VCaP (cell line): ENCODE measurements at regions not wholly inside any gene's neighbourhood (a gene's known extent, or its start where the extent isn't known, plus 50 kb on each side); places are given as distances from the start of the nearest gene placed in this dataset.

Experiments used
- H3K27ac ChIP-seq: fragments of 450-650 bp; 2 replicates; pipeline ENCODE4 v1.5.1; 2017
- TF ChIP-seq, protein P1 (sequence below): fragments of 450-650 bp; conservative IDR thresholded peaks from 2 replicates; pipeline ENCODE4 v1.5.1; 2017; ENCODE audit warnings: mild to moderate bottlenecking, moderate library complexity

DNA sequence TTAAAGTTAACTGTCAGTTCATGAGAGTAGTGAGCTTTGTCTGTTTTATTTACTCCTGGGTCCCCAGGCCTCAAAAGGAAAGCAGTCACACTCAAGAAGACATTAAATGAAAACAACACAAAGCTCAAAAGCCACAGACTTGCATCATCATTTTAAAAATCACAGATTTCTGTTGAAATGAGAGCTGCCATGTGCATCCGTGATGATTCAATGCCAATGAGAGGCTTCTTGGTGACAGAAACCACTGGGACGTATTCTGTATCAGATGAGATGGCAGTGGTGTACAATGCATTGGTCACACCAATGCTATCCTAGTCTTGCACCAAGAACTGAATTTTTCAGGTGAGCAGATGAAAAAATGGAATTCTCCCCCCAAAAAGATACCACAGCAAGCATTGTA, 204.8 kb downstream of the ANAPC1 start:
- TF ChIP-seq, protein P1, sequence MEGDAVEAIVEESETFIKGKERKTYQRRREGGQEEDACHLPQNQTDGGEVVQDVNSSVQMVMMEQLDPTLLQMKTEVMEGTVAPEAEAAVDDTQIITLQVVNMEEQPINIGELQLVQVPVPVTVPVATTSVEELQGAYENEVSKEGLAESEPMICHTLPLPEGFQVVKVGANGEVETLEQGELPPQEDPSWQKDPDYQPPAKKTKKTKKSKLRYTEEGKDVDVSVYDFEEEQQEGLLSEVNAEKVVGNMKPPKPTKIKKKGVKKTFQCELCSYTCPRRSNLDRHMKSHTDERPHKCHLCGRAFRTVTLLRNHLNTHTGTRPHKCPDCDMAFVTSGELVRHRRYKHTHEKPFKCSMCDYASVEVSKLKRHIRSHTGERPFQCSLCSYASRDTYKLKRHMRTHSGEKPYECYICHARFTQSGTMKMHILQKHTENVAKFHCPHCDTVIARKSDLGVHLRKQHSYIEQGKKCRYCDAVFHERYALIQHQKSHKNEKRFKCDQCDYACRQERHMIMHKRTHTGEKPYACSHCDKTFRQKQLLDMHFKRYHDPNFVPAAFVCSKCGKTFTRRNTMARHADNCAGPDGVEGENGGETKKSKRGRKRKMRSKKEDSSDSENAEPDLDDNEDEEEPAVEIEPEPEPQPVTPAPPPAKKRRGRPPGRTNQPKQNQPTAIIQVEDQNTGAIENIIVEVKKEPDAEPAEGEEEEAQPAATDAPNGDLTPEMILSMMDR: no peak
- H3K27ac ChIP-seq: no peak overlapping the region

DNA sequence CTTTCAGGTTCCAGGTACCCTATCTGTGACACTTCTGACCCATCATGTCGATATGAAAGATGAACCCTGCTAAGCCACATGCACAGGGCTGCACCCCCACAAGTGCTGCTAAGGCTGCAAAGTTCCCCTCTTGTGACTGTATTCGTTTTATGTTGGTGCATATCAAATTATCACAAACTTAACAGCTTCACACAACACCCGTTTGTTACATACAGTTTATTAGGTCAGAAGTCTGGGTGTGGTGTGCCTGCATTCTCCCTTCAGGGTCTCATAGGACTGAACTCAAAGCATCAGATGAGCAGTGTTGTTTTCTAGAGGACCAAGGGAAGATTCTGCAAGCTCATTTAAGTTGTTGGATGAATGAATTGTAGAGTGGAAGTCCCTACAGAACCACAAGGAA, 199.4 kb downstream of the ANAPC1 start:
- peak overlapping the region; percentile 92 for H3K27ac ChIP-seq
- TF ChIP-seq, protein P1: no peak

DNA sequence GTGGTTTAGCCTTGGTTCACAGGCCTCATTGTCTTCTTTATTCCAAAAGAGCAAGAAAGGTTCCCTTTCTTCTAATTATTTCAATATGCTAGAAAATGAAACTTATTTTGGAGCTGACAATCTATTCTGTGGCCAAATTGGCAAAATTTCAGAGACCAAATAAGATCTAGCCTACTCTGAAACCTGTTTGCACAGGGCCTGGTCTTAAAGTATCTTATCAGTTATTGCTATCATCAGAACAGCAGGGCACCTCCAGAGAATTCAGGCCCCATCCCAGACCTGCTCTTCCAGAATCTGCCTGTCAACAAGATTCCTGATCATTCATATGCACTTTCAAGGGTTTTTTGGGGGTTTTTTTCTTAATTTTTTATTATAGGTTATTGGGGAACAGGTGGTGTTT, 198.7 kb downstream of the ANAPC1 start:
- peak overlapping the region; percentile 92 for H3K27ac ChIP-seq
- TF ChIP-seq, protein P1: no peak

DNA sequence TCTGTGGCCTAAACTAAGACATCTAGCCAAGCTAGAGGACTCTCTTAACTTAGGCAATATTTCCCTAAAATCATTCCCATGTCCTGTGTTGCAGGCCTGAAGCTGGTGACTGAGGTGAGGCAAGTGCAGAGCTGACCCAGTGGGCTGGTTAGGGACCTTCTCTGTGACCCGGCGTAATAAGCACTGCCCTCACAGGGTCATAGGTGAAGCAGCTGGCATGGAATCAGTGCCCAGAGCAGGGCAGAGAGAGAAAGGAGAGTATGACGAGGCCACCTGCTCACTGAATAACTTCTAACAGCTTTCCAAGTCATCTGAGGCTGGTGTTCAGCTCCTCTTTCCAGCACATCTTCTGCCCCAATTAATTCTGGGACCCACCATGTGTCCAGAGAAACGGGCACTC, 197.0 kb downstream of the ANAPC1 start:
- TF ChIP-seq, protein P1: no peak
- H3K27ac ChIP-seq: peak overlapping the region; percentile 92

DNA sequence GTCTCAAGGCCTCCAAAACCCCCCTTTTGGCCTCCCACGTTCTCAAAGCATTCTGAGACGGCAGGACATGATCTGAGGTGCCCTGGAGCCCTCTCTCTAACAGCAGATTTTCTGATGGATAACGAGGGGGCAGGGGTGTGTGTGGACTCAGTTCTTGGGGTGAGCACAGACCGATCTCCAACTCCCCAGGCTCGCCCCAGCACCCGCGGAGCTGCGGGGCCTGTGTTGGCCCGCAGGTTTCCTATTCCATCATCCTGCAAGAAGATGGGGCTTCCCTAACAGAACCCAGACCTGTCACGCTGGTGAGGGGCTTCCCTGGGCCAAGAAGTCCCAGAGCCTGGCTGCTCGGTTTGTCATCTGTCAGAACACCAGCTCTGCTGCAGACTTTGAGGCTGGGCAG, 196.1 kb downstream of the ANAPC1 start:
- H3K27ac ChIP-seq: peak overlapping the region; percentile 92; the same call in 1 of the 2 replicates

DNA sequence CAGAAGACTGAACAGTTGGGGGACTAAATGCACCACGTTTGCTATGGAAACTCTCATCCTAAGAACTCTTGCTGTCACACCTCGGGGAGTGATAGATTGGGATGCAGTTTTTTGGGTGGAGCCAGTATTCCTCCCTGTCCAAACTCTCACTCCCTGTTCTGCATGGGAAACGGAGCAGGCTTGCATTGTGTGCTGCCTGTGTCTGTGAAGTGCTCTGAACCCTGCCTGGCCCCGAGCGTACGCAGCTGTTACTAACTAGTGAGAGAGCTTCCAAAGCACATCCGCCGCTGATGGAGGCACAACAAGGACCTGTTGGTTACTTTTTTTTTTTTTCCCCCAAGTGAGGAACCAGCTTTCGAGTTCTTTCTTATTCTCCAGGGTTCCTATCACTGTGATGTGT, 195.5 kb downstream of the ANAPC1 start:
- H3K27ac ChIP-seq: no peak overlapping the region; the same call in 1 of the 2 replicates
- TF ChIP-seq, protein P1: no peak

More for the DNA sequence above, 196.1 kb downstream of the ANAPC1 start:
- TF ChIP-seq, protein P1: no peak

DNA sequence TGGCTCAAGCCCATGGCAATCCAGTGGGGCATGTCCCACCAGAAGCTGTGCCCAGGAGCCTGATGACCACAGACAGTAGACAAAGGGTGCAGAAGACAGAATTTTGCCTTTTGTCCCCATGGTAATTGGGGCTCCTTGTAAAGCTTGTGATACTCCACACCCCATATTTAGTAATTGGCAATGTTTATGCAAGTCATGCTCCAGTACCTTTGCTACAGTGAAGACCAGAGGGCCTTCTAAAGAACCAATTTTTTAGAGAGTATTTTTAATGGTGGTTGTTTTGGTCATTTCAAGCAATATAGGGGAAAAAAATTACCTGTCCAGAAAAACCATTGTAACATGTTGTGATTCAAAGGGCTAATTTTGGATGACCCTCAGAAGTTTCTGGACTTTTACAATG, 194.8 kb downstream of the ANAPC1 start:
- no peak overlapping the region for H3K27ac ChIP-seq

More for the DNA sequence above, 194.8 kb downstream of the ANAPC1 start:
- TF ChIP-seq, protein P1: no peak
